Nephron (organoid): ENCODE measurements at regions not wholly inside any gene's neighbourhood (a gene's known extent, or its start where the extent isn't known, plus 50 kb on each side); places are given as distances from the start of the nearest gene placed in this dataset.

Source experiments
- H3K27ac Mint-ChIP-seq, 3 experiments: 2 replicates each; pipeline ENCODE4 v1.8.0; 2020; ENCODE audit warnings: mixed read lengths in 3 of 3, mild to moderate bottlenecking in 2 of 3, moderate library complexity in 1 of 3
- H3K27me3 Mint-ChIP-seq: 2 replicates; pipeline ENCODE4 v1.8.0; 2021; ENCODE audit warnings: low read depth, mild to moderate bottlenecking, moderate library complexity, mixed read lengths
- H3K36me3 Mint-ChIP-seq: 2 replicates; pipeline ENCODE4 v1.8.0; 2020; ENCODE audit warnings: low read depth, mixed read lengths
- H3K4me1 Mint-ChIP-seq: 2 replicates; pipeline ENCODE4 v1.8.0; 2020; ENCODE audit warnings: mixed read lengths
- H3K4me3 Mint-ChIP-seq, 3 experiments: 2 replicates each; pipeline ENCODE4 v1.8.0; 2020; ENCODE audit warnings: mild to moderate bottlenecking in 3 of 3, mixed read lengths in 3 of 3, moderate library complexity in 2 of 3
- H3K9me3 Mint-ChIP-seq: 2 replicates; pipeline ENCODE4 v1.8.0; 2020; ENCODE audit warnings: mixed read lengths
- CTCF ChIP-seq, 3 experiments: fragments of 200-600 bp; sonication (generic); IDR thresholded peaks; one replicate each; pipeline ENCODE4 v1.5.0; 2021; ENCODE audit warnings: antibody characterized with exemption in 3 of 3; ENCODE audit not compliant: unreplicated experiment in 3 of 3

DNA sequence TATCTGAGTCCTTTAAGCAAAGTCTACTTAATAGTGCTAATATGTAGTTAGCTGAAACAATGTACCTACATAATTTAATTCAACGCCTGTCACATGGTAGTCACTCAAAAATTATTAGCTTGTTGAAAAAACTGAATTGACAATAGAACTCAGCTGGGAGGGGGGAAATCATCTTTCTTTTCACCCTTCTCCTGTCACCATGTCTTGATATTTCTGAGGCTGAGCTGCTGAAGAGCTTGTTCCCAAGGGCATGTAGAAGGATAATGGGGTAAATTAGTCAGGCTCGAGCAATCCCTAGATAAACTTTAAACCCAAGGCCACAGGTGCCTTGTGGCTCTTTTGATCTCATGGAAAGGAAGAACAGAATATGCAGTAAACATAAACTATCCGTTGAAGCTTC lies 339.6 kb upstream of the LRATD1 start:
- TF ChIP-seq CTCF (IDR thresholded peaks at IDR 0.05; ENCODE audit: unreplicated experiment in 3 of 3) = no peak
- no peaks in the 10 kb centered on the region for H3K9me3 Mint-ChIP-seq
- H3K27ac Mint-ChIP-seq = no peak overlapping the region
- H3K4me3 Mint-ChIP-seq = no peak overlapping the region
- no peaks in the 10 kb centered on the region for H3K36me3 Mint-ChIP-seq
- peaks cover 15% of the 10 kb centered on the region for H3K4me1 Mint-ChIP-seq
- peaks cover 3% of the 10 kb centered on the region for H3K27me3 Mint-ChIP-seq

- H3K36me3 Mint-ChIP-seq = no peaks in the 10 kb centered on the region
- no peaks in the 10 kb centered on the region for H3K9me3 Mint-ChIP-seq
- no peak overlapping the region for H3K4me3 Mint-ChIP-seq
- no peak overlapping the region for H3K27ac Mint-ChIP-seq
- no peaks in the 10 kb centered on the region for H3K27me3 Mint-ChIP-seq
- TF ChIP-seq CTCF (IDR thresholded peaks at IDR 0.05; ENCODE audit: unreplicated experiment in 3 of 3) = no peak
- H3K4me1 Mint-ChIP-seq = peaks cover 15% of the 10 kb centered on the region
These were observed 335.2 kb upstream of the LRATD1 start for GRCh38 chr2:14297340-14297739.

DNA sequence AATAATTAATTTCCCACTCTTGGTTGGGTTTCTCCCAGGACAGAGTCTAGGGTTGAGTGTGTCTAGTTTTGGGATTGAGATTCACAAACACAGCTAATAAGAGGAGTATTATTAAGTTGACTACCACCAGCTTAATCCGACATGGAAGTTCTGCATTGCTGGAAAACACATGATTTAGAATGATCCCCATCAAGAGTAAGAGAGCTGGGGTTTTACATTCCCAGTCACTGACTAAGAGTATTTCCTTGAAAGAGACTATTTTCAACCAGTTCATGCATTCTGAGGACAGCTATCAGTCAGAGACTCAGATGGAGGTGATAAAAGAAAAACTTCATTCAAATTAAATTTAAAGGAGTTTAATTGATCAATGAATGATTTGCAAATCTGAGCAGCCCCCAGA lies 334.6 kb upstream of the LRATD1 start:
- Mint-ChIP-seq H3K9me3 (no peaks in the 10 kb centered on the region), H3K4me1 (peaks cover 14% of the 10 kb centered on the region), H3K27me3 (no peaks in the 10 kb centered on the region), H3K4me3 (no peak overlapping the region), H3K36me3 (no peaks in the 10 kb centered on the region), H3K27ac (no peak overlapping the region)
- no peak for TF ChIP-seq CTCF (IDR thresholded peaks at IDR 0.05; ENCODE audit: unreplicated experiment in 3 of 3)

GRCh38 chr2:14301331-14301730 lies 331.2 kb upstream of the LRATD1 start:
- H3K27ac Mint-ChIP-seq = no peak overlapping the region
- TF ChIP-seq CTCF (IDR thresholded peaks at IDR 0.05; ENCODE audit: unreplicated experiment in 3 of 3) = no peak
- H3K36me3 Mint-ChIP-seq = no peaks in the 10 kb centered on the region
- H3K4me3 Mint-ChIP-seq = no peak overlapping the region
- no peaks in the 10 kb centered on the region for H3K4me1 Mint-ChIP-seq
- H3K9me3 Mint-ChIP-seq = no peaks in the 10 kb centered on the region
- H3K27me3 Mint-ChIP-seq = no peaks in the 10 kb centered on the region

GRCh38 chr2:14303366-14304115 lies 329.0 kb upstream of the LRATD1 start:
- no peaks in the 10 kb centered on the region for H3K27me3 Mint-ChIP-seq
- no peaks in the 10 kb centered on the region for H3K4me1 Mint-ChIP-seq
- no peak overlapping the region for H3K27ac Mint-ChIP-seq
- H3K9me3 Mint-ChIP-seq = no peaks in the 10 kb centered on the region
- no peak overlapping the region for H3K4me3 Mint-ChIP-seq
- H3K36me3 Mint-ChIP-seq = no peaks in the 10 kb centered on the region
- TF ChIP-seq CTCF (IDR thresholded peaks at IDR 0.05; ENCODE audit: unreplicated experiment in 3 of 3) = no peak

DNA sequence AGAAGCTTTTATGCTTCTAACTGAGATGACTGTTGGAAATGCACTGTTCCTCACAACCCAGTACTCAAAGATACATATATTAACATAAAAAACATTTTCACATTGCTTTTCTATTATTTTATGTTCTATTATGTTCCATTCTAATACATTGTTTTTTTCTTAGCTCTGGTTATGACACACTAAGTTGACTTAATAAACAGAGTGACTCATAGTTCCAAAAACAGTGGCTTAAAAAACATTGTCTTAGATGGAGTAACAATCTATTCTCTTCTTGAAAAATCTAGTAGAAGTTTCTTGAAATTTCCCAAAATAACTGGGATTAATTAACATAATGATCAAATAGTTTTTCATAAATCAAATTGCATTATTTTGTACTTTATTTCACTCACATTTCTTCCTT lies 328.2 kb upstream of the LRATD1 start:
- no peak for TF ChIP-seq CTCF (IDR thresholded peaks at IDR 0.05; ENCODE audit: unreplicated experiment in 3 of 3)
- peaks cover 3% of the 10 kb centered on the region for H3K27me3 Mint-ChIP-seq
- H3K9me3 Mint-ChIP-seq = no peaks in the 10 kb centered on the region
- H3K4me3 Mint-ChIP-seq = no peak overlapping the region
- H3K27ac Mint-ChIP-seq = no peak overlapping the region
- H3K36me3 Mint-ChIP-seq = no peaks in the 10 kb centered on the region
- no peaks in the 10 kb centered on the region for H3K4me1 Mint-ChIP-seq
